Panc1 (cell line): ENCODE measurements at regions not wholly inside any gene's neighbourhood (a gene's known extent, or its start where the extent isn't known, plus 50 kb on each side); places are given as distances from the start of the nearest gene placed in this dataset.

Experiments used
- POLR2AphosphoS5 ChIP-seq: IDR thresholded peaks from 2 replicates; pipeline ENCODE4 v1.6.1; 2012; ENCODE audit warnings: mild to moderate bottlenecking, low read depth, low read length, moderate library complexity
- SIN3A ChIP-seq: IDR thresholded peaks from 2 replicates; pipeline ENCODE4 v1.6.1; 2012; ENCODE audit warnings: low read depth, mild to moderate bottlenecking, low read length, moderate library complexity, borderline replicate concordance; ENCODE audit not compliant: insufficient read depth
- TCF7L2 ChIP-seq: IDR thresholded peaks from 2 replicates; pipeline ENCODE4 v1.6.1; 2011; ENCODE audit warnings: mild to moderate bottlenecking, low read depth, low read length, inconsistent platforms
- TF ChIP-seq, protein P1 (sequence below): fragments of 450-650 bp; IDR thresholded peaks from 2 replicates; pipeline ENCODE4 v1.5.1; 2017; ENCODE audit warnings: mild to moderate bottlenecking
- TF ChIP-seq, protein P2 (sequence below), 2 experiments: IDR thresholded peaks; 2 replicates each; pipeline ENCODE4 v1.6.1; 2011 to 2012; ENCODE audit warnings: low read depth in 2 of 2, control low read depth in 1 of 2, low read length in 1 of 2, mild to moderate bottlenecking in 1 of 2, moderate library complexity in 1 of 2; ENCODE audit not compliant: insufficient read depth in 1 of 2

GRCh38 chr6:108771421-108771820 lies 76.8 kb upstream of the ARMC2 start:
- TF ChIP-seq, protein P1, sequence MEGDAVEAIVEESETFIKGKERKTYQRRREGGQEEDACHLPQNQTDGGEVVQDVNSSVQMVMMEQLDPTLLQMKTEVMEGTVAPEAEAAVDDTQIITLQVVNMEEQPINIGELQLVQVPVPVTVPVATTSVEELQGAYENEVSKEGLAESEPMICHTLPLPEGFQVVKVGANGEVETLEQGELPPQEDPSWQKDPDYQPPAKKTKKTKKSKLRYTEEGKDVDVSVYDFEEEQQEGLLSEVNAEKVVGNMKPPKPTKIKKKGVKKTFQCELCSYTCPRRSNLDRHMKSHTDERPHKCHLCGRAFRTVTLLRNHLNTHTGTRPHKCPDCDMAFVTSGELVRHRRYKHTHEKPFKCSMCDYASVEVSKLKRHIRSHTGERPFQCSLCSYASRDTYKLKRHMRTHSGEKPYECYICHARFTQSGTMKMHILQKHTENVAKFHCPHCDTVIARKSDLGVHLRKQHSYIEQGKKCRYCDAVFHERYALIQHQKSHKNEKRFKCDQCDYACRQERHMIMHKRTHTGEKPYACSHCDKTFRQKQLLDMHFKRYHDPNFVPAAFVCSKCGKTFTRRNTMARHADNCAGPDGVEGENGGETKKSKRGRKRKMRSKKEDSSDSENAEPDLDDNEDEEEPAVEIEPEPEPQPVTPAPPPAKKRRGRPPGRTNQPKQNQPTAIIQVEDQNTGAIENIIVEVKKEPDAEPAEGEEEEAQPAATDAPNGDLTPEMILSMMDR, result no peak
- no peak for TF ChIP-seq SIN3A
- no peak for TF ChIP-seq POLR2AphosphoS5
- TF ChIP-seq TCF7L2, result no peak
- TF ChIP-seq, protein P2, sequence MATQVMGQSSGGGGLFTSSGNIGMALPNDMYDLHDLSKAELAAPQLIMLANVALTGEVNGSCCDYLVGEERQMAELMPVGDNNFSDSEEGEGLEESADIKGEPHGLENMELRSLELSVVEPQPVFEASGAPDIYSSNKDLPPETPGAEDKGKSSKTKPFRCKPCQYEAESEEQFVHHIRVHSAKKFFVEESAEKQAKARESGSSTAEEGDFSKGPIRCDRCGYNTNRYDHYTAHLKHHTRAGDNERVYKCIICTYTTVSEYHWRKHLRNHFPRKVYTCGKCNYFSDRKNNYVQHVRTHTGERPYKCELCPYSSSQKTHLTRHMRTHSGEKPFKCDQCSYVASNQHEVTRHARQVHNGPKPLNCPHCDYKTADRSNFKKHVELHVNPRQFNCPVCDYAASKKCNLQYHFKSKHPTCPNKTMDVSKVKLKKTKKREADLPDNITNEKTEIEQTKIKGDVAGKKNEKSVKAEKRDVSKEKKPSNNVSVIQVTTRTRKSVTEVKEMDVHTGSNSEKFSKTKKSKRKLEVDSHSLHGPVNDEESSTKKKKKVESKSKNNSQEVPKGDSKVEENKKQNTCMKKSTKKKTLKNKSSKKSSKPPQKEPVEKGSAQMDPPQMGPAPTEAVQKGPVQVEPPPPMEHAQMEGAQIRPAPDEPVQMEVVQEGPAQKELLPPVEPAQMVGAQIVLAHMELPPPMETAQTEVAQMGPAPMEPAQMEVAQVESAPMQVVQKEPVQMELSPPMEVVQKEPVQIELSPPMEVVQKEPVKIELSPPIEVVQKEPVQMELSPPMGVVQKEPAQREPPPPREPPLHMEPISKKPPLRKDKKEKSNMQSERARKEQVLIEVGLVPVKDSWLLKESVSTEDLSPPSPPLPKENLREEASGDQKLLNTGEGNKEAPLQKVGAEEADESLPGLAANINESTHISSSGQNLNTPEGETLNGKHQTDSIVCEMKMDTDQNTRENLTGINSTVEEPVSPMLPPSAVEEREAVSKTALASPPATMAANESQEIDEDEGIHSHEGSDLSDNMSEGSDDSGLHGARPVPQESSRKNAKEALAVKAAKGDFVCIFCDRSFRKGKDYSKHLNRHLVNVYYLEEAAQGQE (IDR thresholded peaks at IDR 0.05; ENCODE audit: insufficient read depth in 1 of 2, low read depth in 2 of 2, low read length in 1 of 2), result no peak
